ENCODE measurements at regions not wholly inside any gene's neighbourhood (a gene's known extent, or its start where the extent isn't known, plus 50 kb on each side); places are given as distances from the start of the nearest gene placed in this dataset.

GRCh38 chr6:105765239-105765638 lies 320.9 kb upstream of the PRDM1 start:
- Histone ChIP-seq H3K36me3 (no peaks in the 10 kb centered on the region), H3K4me3 (no peak overlapping the region), H3K4me1 (no peaks in the 10 kb centered on the region), H3K27me3 (no peaks in the 10 kb centered on the region), H3K27ac (no peak overlapping the region), H3K9me3 (no peaks in the 10 kb centered on the region)
- ATAC-seq (no peak), DNase-seq (no peak)
- TF ChIP-seq POLR2A (IDR thresholded peaks at IDR 0.05): no peak
- TF ChIP-seq CTCF (IDR thresholded peaks at IDR 0.05 in 4 of 5, conservative IDR thresholded peaks at IDR 0.05 in 1 of 5): no peak
- in situ Hi-C loops (cut with MboI; ENCODE audit: low sequenced_read_pairs in 4 of 4): no loop called here
- intact Hi-C loops (cut with DNase I; ENCODE audit: low total_unique reads): no loop called here

DNA sequence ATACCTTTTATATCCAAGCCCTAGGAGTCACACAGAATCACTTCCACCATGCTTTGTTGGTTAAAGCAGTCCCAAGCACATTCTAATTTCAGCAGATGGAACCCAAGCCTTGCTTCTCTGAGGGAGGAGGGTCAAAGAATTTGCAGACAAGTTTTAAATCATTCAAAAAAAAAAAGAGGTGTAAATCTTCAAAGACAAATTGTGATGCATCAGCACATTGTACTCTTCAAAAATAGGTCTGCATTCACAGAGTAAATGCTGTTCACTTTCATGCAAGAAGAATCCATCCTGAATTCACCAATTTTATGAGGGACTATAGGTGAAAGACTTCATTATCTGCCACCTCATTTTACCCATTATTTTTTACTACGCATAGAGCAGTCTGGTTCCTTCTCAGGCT lies 321.8 kb upstream of the PRDM1 start:
- intact Hi-C loops (cut with DNase I; ENCODE audit: low total_unique reads) (no loop called here), in situ Hi-C loops (cut with MboI; ENCODE audit: low sequenced_read_pairs in 4 of 4) (no loop called here)
- Histone ChIP-seq H3K27me3 (no peaks in the 10 kb centered on the region), H3K4me1 (no peaks in the 10 kb centered on the region), H3K9me3 (no peaks in the 10 kb centered on the region), H3K36me3 (no peaks in the 10 kb centered on the region), H3K4me3 (no peak overlapping the region), H3K27ac (no peak overlapping the region)
- no peak for DNase-seq
- no peak for ATAC-seq
- TF ChIP-seq CTCF (IDR thresholded peaks at IDR 0.05 in 4 of 5, conservative IDR thresholded peaks at IDR 0.05 in 1 of 5): no peak
- no peak for TF ChIP-seq POLR2A (IDR thresholded peaks at IDR 0.05)

DNA sequence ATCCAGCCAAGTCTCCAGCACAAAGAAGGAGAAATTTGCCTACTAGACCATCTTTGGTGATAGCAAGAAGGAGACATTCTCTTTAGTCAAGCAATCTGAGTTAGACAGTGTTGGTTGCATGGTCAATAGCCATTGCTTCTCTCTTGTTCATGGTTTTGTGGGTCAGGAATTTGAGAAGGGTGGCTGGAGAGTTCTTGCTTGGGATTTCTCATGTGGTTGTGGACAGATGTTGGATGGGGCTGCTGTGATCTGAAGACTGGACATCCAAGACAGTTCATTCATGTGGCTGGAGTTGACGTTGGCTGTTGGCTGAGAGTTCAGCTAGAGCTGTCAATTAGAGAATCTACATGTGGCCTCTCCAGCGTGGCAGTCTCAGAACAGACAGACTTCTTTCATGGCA lies 322.3 kb upstream of the PRDM1 start:
- H3K4me1 ChIP-seq: no peaks in the 10 kb centered on the region
- DNase-seq (no peak), ATAC-seq (no peak)
- no peak overlapping the region for H3K4me3 ChIP-seq
- in situ Hi-C loops (cut with MboI; ENCODE audit: low sequenced_read_pairs in 4 of 4): no loop called here
- H3K9me3 ChIP-seq: no peaks in the 10 kb centered on the region
- TF ChIP-seq POLR2A (IDR thresholded peaks at IDR 0.05) (no peak), CTCF (IDR thresholded peaks at IDR 0.05 in 4 of 5, conservative IDR thresholded peaks at IDR 0.05 in 1 of 5) (no peak)
- H3K27me3 ChIP-seq: no peaks in the 10 kb centered on the region
- intact Hi-C loops (cut with DNase I; ENCODE audit: low total_unique reads): no loop called here
- no peaks in the 10 kb centered on the region for H3K36me3 ChIP-seq
- H3K27ac ChIP-seq: no peak overlapping the region

- H3K27me3 ChIP-seq: no peaks in the 10 kb centered on the region
- no peaks in the 10 kb centered on the region for H3K36me3 ChIP-seq
- no peaks in the 10 kb centered on the region for H3K9me3 ChIP-seq
- intact Hi-C loops (cut with DNase I; ENCODE audit: low total_unique reads) (no loop called here), in situ Hi-C loops (cut with MboI; ENCODE audit: low sequenced_read_pairs in 4 of 4) (no loop called here)
- H3K4me3 ChIP-seq: no peak overlapping the region
- DNase-seq: no peak
- no peak overlapping the region for H3K27ac ChIP-seq
- H3K4me1 ChIP-seq: no peaks in the 10 kb centered on the region
- TF ChIP-seq CTCF (IDR thresholded peaks at IDR 0.05 in 4 of 5, conservative IDR thresholded peaks at IDR 0.05 in 1 of 5): no peak
- TF ChIP-seq POLR2A (IDR thresholded peaks at IDR 0.05): no peak
- no peak for ATAC-seq
Measured at GRCh38 chr6:105760746-105761145, 325.4 kb upstream of the PRDM1 start.

DNA sequence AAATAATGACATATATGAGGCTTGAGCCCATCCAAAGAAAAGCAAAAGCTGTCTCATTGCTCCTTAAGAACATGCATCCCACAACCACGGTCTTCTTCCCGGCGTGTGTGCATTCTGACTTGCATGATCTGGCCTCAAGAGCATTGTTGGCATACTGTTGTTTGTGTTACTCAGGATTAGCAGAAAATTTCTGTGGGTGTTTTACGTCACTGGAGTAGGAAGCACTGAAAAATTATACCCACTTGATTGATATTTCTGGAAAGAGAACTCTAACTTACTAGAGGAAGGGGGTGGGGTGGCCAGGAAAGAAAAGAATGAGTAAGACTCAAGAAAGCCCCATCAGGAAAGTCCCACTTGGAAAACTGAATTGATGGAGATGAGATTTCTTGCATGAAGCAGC lies 326.2 kb upstream of the PRDM1 start:
- Histone ChIP-seq H3K4me1 (no peaks in the 10 kb centered on the region), H3K27me3 (no peaks in the 10 kb centered on the region), H3K36me3 (no peaks in the 10 kb centered on the region), H3K27ac (no peak overlapping the region), H3K9me3 (no peaks in the 10 kb centered on the region), H3K4me3 (no peak overlapping the region)
- DNase-seq (no peak), ATAC-seq (no peak)
- intact Hi-C loops (cut with DNase I; ENCODE audit: low total_unique reads): no loop called here
- no peak for TF ChIP-seq CTCF (IDR thresholded peaks at IDR 0.05 in 4 of 5, conservative IDR thresholded peaks at IDR 0.05 in 1 of 5)
- no peak for TF ChIP-seq POLR2A (IDR thresholded peaks at IDR 0.05)
- in situ Hi-C loops (cut with MboI; ENCODE audit: low sequenced_read_pairs in 4 of 4): no loop called here

All from gastrocnemius medialis (tissue), 4 donors.